HFFc6 (cell line): ENCODE measurements at regions not wholly inside any gene's neighbourhood (a gene's known extent, or its start where the extent isn't known, plus 50 kb on each side); places are given as distances from the start of the nearest gene placed in this dataset.
"Not testable (repeated sequence)": the region's sequence is repeated elsewhere in the genome, so short reads cannot be mapped to it uniquely, and the experiment has no call there.

Experiments
- DNase-seq: peaks from one replicate; pipeline ENCODE4 v3.0.0-alpha.2; 2018
- H3K27ac Mint-ChIP-seq: 2 replicates; pipeline ENCODE4 v1.8.0; 2020; ENCODE audit warnings: mild to moderate bottlenecking, mixed read lengths
- H3K27me3 Mint-ChIP-seq: 2 replicates; pipeline ENCODE4 v1.8.0; 2021; ENCODE audit warnings: mild to moderate bottlenecking, moderate library complexity, mixed read lengths; ENCODE audit not compliant: insufficient read depth
- H3K36me3 Mint-ChIP-seq: 2 replicates; pipeline ENCODE4 v1.8.0; 2021; ENCODE audit warnings: low read depth, mixed read lengths
- H3K4me1 Mint-ChIP-seq: 2 replicates; pipeline ENCODE4 v1.8.0; 2020; ENCODE audit warnings: low read depth, mixed read lengths
- H3K4me3 Mint-ChIP-seq: 2 replicates; pipeline ENCODE4 v1.8.0; 2020; ENCODE audit warnings: mild to moderate bottlenecking, moderate library complexity, mixed read lengths
- H3K9me3 Mint-ChIP-seq: 2 replicates; pipeline ENCODE4 v1.8.0; 2020; ENCODE audit warnings: mild to moderate bottlenecking, mixed read lengths
- TF ChIP-seq, protein P1 (sequence below): fragments of 200-600 bp; sonication (generic); IDR thresholded peaks from 2 replicates; pipeline ENCODE4 v1.5.0; 2021; ENCODE audit warnings: antibody characterized with exemption, mild to moderate bottlenecking

DNA sequence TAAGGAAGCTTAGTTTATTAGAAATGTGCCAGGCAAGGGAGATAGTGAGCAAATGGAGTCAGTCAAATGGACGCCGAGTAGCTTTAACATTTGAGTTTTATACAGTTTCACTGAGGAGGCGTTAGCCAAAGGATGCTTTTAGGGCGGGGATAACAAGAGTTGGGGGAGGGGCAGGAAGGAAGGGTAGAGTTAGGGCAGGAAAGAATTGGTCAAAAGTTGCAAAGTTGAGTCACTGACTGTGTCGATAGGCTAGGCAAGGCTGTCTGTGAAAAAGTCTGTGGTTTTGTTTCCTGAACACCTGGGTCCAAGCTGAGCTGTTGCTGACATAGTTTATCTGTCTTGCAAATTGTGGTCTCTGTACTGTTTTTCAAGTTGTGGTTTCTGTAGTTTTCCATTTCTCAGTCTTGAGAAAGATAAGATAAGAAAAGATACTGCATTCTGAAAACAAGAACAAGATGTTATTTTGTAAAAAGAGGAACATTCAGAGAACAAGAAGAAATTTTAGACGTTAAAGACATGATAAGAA lies 62.6 kb upstream of the RESF1 start:
- no peak for DNase-seq
- peaks cover 6% of the 10 kb centered on the region for H3K27me3 Mint-ChIP-seq
- no peaks in the 10 kb centered on the region for H3K9me3 Mint-ChIP-seq
- H3K36me3 Mint-ChIP-seq = no peaks in the 10 kb centered on the region
- no peak overlapping the region for H3K27ac Mint-ChIP-seq
- H3K4me1 Mint-ChIP-seq = peaks cover 21% of the 10 kb centered on the region
- no peak overlapping the region for H3K4me3 Mint-ChIP-seq
- TF ChIP-seq, protein P1, sequence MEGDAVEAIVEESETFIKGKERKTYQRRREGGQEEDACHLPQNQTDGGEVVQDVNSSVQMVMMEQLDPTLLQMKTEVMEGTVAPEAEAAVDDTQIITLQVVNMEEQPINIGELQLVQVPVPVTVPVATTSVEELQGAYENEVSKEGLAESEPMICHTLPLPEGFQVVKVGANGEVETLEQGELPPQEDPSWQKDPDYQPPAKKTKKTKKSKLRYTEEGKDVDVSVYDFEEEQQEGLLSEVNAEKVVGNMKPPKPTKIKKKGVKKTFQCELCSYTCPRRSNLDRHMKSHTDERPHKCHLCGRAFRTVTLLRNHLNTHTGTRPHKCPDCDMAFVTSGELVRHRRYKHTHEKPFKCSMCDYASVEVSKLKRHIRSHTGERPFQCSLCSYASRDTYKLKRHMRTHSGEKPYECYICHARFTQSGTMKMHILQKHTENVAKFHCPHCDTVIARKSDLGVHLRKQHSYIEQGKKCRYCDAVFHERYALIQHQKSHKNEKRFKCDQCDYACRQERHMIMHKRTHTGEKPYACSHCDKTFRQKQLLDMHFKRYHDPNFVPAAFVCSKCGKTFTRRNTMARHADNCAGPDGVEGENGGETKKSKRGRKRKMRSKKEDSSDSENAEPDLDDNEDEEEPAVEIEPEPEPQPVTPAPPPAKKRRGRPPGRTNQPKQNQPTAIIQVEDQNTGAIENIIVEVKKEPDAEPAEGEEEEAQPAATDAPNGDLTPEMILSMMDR = no peak

DNA sequence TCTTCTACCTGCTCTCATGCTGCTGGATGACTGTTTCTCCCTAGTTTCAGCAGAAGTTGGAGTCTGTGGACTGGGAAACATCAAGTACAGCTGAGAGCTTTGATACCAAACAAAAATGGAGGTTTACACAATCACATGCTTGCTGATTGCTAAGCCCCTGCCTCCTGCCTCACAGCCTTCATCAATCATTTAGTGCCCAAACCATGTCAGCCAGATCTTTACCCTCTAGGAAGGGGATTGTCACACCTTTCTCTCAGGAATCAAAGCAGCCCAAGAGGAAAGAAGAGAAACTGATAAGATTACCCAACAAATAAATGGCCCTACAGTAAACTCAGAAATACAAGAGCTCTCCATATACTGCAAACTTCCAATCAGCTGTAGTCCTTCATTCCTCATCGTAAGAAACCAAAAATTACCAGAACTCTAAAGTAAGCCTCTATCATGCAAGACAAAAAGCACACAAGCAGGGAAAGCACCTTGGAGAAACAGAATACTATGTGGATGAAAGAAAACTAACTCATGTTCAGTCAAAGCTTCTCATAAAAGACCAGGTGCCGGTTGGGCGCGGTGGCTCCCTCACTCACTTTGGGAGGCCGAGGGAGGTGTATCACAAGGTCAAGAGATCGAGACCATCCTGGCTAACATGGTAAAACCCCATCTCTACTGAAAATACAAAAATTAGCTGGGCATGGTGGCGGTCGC lies 63.6 kb upstream of the RESF1 start:
- no peak overlapping the region for H3K4me3 Mint-ChIP-seq
- H3K9me3 Mint-ChIP-seq = no peaks in the 10 kb centered on the region
- H3K27ac Mint-ChIP-seq = no peak overlapping the region
- H3K27me3 Mint-ChIP-seq = peaks cover 6% of the 10 kb centered on the region
- peaks cover 21% of the 10 kb centered on the region for H3K4me1 Mint-ChIP-seq
- TF ChIP-seq, protein P1 = no peak
- no peaks in the 10 kb centered on the region for H3K36me3 Mint-ChIP-seq
- no peak for DNase-seq

DNA sequence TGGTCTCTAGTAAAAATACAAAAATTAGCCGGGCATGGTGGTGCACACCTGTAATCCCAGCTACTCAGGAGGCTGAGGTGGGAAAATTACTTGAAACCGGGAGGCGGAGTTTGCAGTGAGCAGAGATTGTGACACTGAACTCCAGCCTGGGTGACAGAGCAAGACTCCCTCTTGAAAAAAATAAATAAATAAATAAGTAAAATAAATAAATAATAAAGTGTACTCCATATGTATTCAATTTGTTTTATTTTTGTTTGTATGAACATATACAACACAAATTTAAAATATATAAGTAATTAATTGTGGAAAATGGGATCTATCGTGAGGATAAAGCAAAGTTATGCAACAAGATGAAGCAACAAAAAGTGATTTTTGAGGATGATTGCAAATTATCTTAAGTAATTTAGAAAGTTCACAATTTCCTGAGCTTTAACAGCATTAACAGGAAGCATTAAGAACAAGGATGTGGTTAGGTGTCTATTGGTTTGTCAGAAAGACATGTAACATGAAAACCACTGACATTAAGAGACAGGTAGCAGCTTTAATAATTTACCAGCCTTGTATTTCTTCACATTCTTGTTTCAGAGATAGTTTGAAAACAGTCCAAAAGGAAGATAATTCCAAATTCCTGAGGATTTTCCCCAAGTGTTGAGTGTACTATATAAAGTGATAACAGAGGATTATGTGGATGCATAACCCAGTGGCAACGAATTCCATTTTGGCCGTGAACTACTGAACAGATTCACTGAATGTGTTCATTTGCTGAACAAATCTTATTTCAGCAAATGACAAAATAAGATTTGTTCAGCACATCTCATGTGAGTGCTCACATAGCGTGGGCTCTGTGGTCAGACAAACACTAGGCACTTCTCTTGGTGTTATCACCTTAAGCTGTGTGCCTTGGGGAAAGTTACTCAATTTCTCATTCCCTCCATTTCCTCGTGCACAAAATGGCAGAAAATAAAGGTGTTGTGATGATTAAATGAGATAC lies 68.6 kb upstream of the RESF1 start:
- Mint-ChIP-seq H3K36me3 (no peaks in the 10 kb centered on the region), H3K27ac (no peak overlapping the region), H3K9me3 (no peaks in the 10 kb centered on the region; the same call in 1 of the 2 replicates), H3K27me3 (peaks cover 5% of the 10 kb centered on the region), H3K4me3 (no peak overlapping the region), H3K4me1 (no peaks in the 10 kb centered on the region)
- no peak for DNase-seq
- TF ChIP-seq, protein P1 = no peak

DNA sequence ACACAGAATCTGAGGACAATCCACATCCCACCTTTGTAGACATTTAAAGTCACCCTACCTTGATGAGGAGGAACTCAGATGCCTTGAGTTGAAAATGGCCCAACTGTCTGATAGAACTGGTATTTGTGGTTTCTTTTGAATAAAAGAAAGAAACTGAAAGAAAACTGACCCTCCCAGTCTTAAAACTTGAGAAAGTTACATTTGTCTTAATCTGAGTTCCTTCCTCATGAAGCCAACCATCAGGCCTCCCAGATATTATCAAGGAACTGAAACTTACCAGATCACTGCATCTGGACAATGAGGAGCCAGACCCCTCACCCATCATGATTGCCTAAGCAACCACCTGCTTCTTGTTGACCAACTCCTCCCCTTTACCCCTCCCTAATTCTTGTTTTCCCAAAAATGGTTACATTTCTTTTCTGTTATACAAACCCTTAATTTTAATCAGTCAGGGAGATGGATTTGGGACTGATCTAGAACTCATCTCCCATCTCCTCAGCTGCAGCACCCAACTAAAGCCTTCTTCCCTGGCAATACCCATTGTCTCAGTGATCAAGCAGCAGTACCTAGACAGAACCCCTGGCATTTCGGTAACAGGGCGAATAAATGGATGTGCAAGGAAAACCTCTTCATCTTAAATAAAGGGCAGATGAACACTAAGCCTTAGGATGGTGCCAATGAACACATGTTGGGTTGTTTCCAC lies 72.0 kb upstream of the RESF1 start:
- TF ChIP-seq, protein P1 = no peak
- H3K4me1 Mint-ChIP-seq = no peaks in the 10 kb centered on the region
- peaks cover 14% of the 10 kb centered on the region for H3K9me3 Mint-ChIP-seq
- no peak overlapping the region for H3K27ac Mint-ChIP-seq
- no peaks in the 10 kb centered on the region for H3K36me3 Mint-ChIP-seq
- no peak overlapping the region for H3K4me3 Mint-ChIP-seq
- no peaks in the 10 kb centered on the region; the same call in 1 of the 2 replicates for H3K27me3 Mint-ChIP-seq
- DNase-seq = no peak

DNA sequence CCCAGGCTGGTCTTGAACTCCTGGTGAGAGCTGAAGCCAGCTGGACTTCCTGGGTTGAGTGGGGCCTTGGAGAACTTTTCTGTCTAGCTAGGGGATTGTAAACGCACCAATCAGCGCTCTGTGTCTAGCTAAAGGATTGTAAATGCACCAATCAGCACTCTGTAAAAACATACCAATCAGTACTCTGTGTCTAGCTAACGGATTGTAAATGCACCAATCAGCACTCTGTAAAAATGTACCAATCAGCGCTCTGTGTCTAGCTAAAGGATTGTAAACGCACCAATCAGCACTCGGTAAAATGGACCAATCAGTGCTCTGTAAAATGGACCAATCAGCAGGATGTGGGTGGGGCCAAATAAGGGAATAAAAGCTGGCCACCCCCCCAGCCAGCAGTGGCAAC lies 76.5 kb upstream of the RESF1 start:
- not testable (repeated sequence) for H3K36me3 Mint-ChIP-seq, DNase-seq, H3K27me3 Mint-ChIP-seq, H3K4me3 Mint-ChIP-seq, H3K4me1 Mint-ChIP-seq, H3K27ac Mint-ChIP-seq
- H3K9me3 Mint-ChIP-seq = peaks cover 14% of the 10 kb centered on the region
